ENCODE measurements at regions not wholly inside any gene's neighbourhood (a gene's known extent, or its start where the extent isn't known, plus 50 kb on each side); places are given as distances from the start of the nearest gene placed in this dataset.

DNA sequence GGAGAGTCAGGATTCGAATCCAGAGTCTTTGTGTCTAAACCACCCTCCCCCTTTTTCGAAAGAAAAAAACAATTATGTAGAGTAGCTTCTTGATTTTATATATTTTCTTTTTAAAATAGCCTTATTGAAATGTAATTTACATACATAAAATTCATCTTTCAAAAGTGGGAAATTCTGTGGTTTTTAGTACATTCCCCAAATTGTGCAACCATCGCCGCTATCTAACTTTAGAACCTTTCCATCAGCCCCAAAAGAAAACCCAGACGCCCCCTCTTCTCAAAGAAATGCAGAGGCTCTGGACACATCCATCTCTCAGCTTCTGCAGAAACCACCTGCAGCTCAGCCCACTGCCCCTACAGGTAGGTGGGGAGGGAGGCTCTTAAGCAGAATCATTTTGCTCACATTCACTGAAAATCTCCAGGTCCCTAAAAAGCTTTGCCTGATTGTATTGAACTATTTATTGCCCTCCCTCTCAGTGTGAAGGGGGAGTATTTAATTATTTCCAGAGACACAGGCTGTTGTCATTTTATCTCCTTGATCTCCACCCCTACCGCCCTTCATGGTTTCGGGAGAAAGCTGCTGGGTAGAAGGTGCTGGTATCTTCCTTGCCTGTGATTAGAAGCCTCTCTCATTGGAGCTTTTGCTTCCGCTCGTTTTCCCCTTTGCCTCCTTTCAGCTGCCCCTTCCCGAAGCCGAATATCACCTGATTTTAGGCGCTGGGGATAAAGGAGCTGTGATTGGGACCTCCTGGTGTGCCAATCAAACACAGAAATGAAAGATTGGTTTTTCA lies 68.7 kb upstream of the KCNG1 start:
- Histone ChIP-seq H3K23ac (ENCODE audit: low read depth, low read length) (no peak overlapping the region), H3K14ac (replicated peaks; ENCODE audit: low read depth, low read length) (no peak overlapping the region), H2AFZ (replicated peaks; ENCODE audit: low read length, poor library complexity) (no peak overlapping the region), H4K20me1 (ENCODE audit: insufficient read depth, low read length) (0 out of 2 replicates have a peak, but pooled peaks cover 2% of the 10 kb centered on the region), H3K79me1 (ENCODE audit: low read depth in 1 of 2, low read length in 2 of 2) (no peaks in the 10 kb centered on the region), H2BK5ac (ENCODE audit: low read depth, low read length, poor library complexity, severe bottlenecking) (no peak overlapping the region), H3K4ac (ENCODE audit: low read depth, low read length) (no peak overlapping the region), H3K4me2 (ENCODE audit: low read depth, low read length) (no peak overlapping the region), H3K27ac (ENCODE audit: insufficient read depth, low read length) (no peak overlapping the region), H3K4me1 (ENCODE audit: control insufficient read depth, insufficient read depth, low read length) (no peaks in the 10 kb centered on the region), H3K27me3 (ENCODE audit: control insufficient read depth, insufficient read depth, low read length) (peaks cover 82% of the 10 kb centered on the region), H3K18ac (ENCODE audit: low read depth, low read length) (no peak overlapping the region), H4K8ac (ENCODE audit: low read depth in 2 of 2, low read length in 2 of 2) (no peak overlapping the region), H3K56ac (ENCODE audit: extremely low read depth, insufficient read depth, low read length) (no peak overlapping the region), H4K91ac (ENCODE audit: insufficient read depth, low read depth, low read length) (no peak overlapping the region), H4K5ac (ENCODE audit: low read depth, low read length) (no peak overlapping the region), H3K4me3 (ENCODE audit: insufficient read depth, low read depth, low read length) (no peak overlapping the region), H2AK5ac (ENCODE audit: low read depth, low read length) (no peak overlapping the region), H2BK20ac (ENCODE audit: low read depth, low read length) (no peak overlapping the region), H3K9ac (ENCODE audit: low read depth, low read length) (no peak overlapping the region), H2AK9ac (replicated peaks; ENCODE audit: low read depth, low read length, poor library complexity) (no peak overlapping the region), H2BK15ac (ENCODE audit: low read depth, low read length) (no peak overlapping the region), H2BK120ac (ENCODE audit: low read depth, low read length) (no peak overlapping the region), H3K9me3 (ENCODE audit: control insufficient read depth, insufficient read depth, low read length) (peaks cover 3% of the 10 kb centered on the region; the same call in 1 of the 2 replicates), H3K9me1 (ENCODE audit: insufficient read depth, low read length) (no peaks in the 10 kb centered on the region), H3K36me3 (ENCODE audit: control insufficient read depth, insufficient read depth, low read length) (no peaks in the 10 kb centered on the region)
- ATAC-seq (ENCODE audit: low read depth) (no peak), DNase-seq (no peak)
- POLR2A ChIA-PET (ENCODE audit: unreplicated experiment), result no interaction called here
- TF ChIP-seq CEBPB (IDR thresholded peaks at IDR 0.05; ENCODE audit: low read depth, low read length), result 0 out of 2 replicates have a peak, but pooled peaks have one; percentile 21
- no peak for TF ChIP-seq MAFK (IDR thresholded peaks at IDR 0.05; ENCODE audit: low read depth, low read length)
- CTCF ChIA-PET, result interaction anchor here (0.6 kb wide), 2 partner anchors 10 to 1211 kb away, joined by 3 to 5 read pairs; no protein-coding TSS in a partner anchor
- dilution Hi-C loops (cut with HindIII; ENCODE audit: low sequenced_read_pairs, unreplicated experiment), result no loop called here
- intact Hi-C loops (cut with micrococcal nuclease), result no loop called here
- in situ Hi-C loops (cut with MboI; ENCODE audit: low sequenced_read_pairs), result no loop called here
- no TSS peak for BruUV-seq (replicated peaks)
- WGBS, 2 experiments (ENCODE audit: extremely low coverage in 2 of 2, insufficient read length in 1 of 2), result no CpG with 5 or more reads among the region's 12 CpGs

All from IMR-90 (cell line).